Osteoblast (primary cell): ENCODE measurements at regions not wholly inside any gene's neighbourhood (a gene's known extent, or its start where the extent isn't known, plus 50 kb on each side); places are given as distances from the start of the nearest gene placed in this dataset.
A peak's percentile ranks its signal among the peaks of the same experiment; 100 is the strongest.

ENCODE experiments used
- DNase-seq: peaks from one replicate; pipeline ENCODE4 v3.0.0; 2011; ENCODE audit warnings: low spot score, mixed read lengths; ENCODE audit not compliant: insufficient read length; ENCODE audit errors: missing footprints
- H2AFZ ChIP-seq: 2 replicates; pipeline ENCODE4 v1.6.0; 2011; ENCODE audit warnings: mild to moderate bottlenecking, low read length
- H3K27ac ChIP-seq: 2 replicates; pipeline ENCODE4 v1.5.1; 2011; ENCODE audit warnings: mild to moderate bottlenecking, low read depth, low read length, moderate library complexity
- H3K27me3 ChIP-seq: 2 replicates; pipeline ENCODE4 v1.6.0; 2012; ENCODE audit warnings: mild to moderate bottlenecking, control low read depth, inconsistent platforms, low read length, moderate library complexity; ENCODE audit not compliant: insufficient read depth
- H3K36me3 ChIP-seq: 2 replicates; pipeline ENCODE4 v1.5.1; 2011; ENCODE audit warnings: mild to moderate bottlenecking, low read length, control low read depth, moderate library complexity; ENCODE audit not compliant: insufficient read depth
- H3K4me1 ChIP-seq: 2 replicates; pipeline ENCODE4 v1.5.1; 2011; ENCODE audit warnings: mild to moderate bottlenecking, low read length, control low read depth, moderate library complexity; ENCODE audit not compliant: insufficient read depth
- H3K4me2 ChIP-seq: 2 replicates; pipeline ENCODE4 v1.6.0; 2011; ENCODE audit warnings: mild to moderate bottlenecking, low read length; ENCODE audit not compliant: insufficient read depth
- H3K4me3 ChIP-seq: fragments of 200-600 bp; sonication (generic); 3 replicates; pipeline ENCODE4 v1.5.1; 2012; ENCODE audit warnings: mild to moderate bottlenecking, low read length, inconsistent platforms; ENCODE audit not compliant: insufficient read depth
- H3K79me2 ChIP-seq: 2 replicates; pipeline ENCODE4 v1.6.0; 2012; ENCODE audit warnings: mild to moderate bottlenecking, low read length, control low read depth, inconsistent platforms; ENCODE audit not compliant: insufficient read depth
- H3K9me3 ChIP-seq: 2 replicates; pipeline ENCODE4 v1.5.1; 2011; ENCODE audit warnings: low read depth, low read length, control low read depth
- H4K20me1 ChIP-seq: 2 replicates; pipeline ENCODE4 v1.6.0; 2012; ENCODE audit warnings: mild to moderate bottlenecking, low read length, control low read depth; ENCODE audit not compliant: insufficient read depth
- CTCF ChIP-seq: IDR thresholded peaks from 2 replicates; pipeline ENCODE4 v1.5.1; 2011; ENCODE audit warnings: mild to moderate bottlenecking, low read depth, low read length, moderate library complexity; ENCODE audit errors: extremely low read depth

- TF ChIP-seq CTCF, result no peak
- no peaks in the 10 kb centered on the region for H3K9me3 ChIP-seq
- H3K4me2 ChIP-seq, result no peak overlapping the region
- H3K27ac ChIP-seq, result no peak overlapping the region
- no peaks in the 10 kb centered on the region for H4K20me1 ChIP-seq
- H3K36me3 ChIP-seq, result no peaks in the 10 kb centered on the region
- no peak overlapping the region for H3K4me3 ChIP-seq
- DNase-seq, result no peak
- H2AFZ ChIP-seq, result peak overlapping the region; percentile 48
- no peaks in the 10 kb centered on the region for H3K79me2 ChIP-seq
- no peaks in the 10 kb centered on the region for H3K27me3 ChIP-seq
- H3K4me1 ChIP-seq, result no peaks in the 10 kb centered on the region
Measured at GRCh38 chr1:79396901-79397300, 390.4 kb upstream of the ADGRL4 start.

GRCh38 chr1:79388694-79389361 lies 382.3 kb upstream of the ADGRL4 start:
- H3K79me2 ChIP-seq, result no peaks in the 10 kb centered on the region
- no peak for DNase-seq
- no peak overlapping the region for H3K4me2 ChIP-seq
- H3K9me3 ChIP-seq, result no peaks in the 10 kb centered on the region
- no peak for TF ChIP-seq CTCF
- H4K20me1 ChIP-seq, result no peaks in the 10 kb centered on the region
- H3K4me3 ChIP-seq, result no peak overlapping the region
- no peak overlapping the region for H2AFZ ChIP-seq
- H3K27me3 ChIP-seq, result no peaks in the 10 kb centered on the region
- no peak overlapping the region for H3K27ac ChIP-seq
- no peaks in the 10 kb centered on the region for H3K36me3 ChIP-seq
- no peaks in the 10 kb centered on the region for H3K4me1 ChIP-seq

- no peaks in the 10 kb centered on the region for H3K4me1 ChIP-seq
- no peak overlapping the region for H3K4me2 ChIP-seq
- no peaks in the 10 kb centered on the region for H3K9me3 ChIP-seq
- no peaks in the 10 kb centered on the region for H3K79me2 ChIP-seq
- H3K4me3 ChIP-seq, result no peak overlapping the region
- H3K27ac ChIP-seq, result no peak overlapping the region
- no peak for TF ChIP-seq CTCF
- no peaks in the 10 kb centered on the region for H4K20me1 ChIP-seq
- H2AFZ ChIP-seq, result no peak overlapping the region
- no peaks in the 10 kb centered on the region for H3K27me3 ChIP-seq
- DNase-seq, result no peak
- no peaks in the 10 kb centered on the region for H3K36me3 ChIP-seq
Measured at GRCh38 chr1:79386730-79387129, 380.2 kb upstream of the ADGRL4 start.

GRCh38 chr1:79380078-79380477 lies 373.5 kb upstream of the ADGRL4 start:
- Histone ChIP-seq H3K9me3 (no peaks in the 10 kb centered on the region), H3K27me3 (no peaks in the 10 kb centered on the region), H3K4me1 (no peaks in the 10 kb centered on the region), H3K4me2 (no peak overlapping the region), H3K4me3 (no peak overlapping the region), H3K36me3 (no peaks in the 10 kb centered on the region), H2AFZ (no peak overlapping the region), H4K20me1 (no peaks in the 10 kb centered on the region), H3K79me2 (no peaks in the 10 kb centered on the region), H3K27ac (no peak overlapping the region)
- no peak for TF ChIP-seq CTCF
- no peak for DNase-seq
